ENCODE measurements at regions not wholly inside any gene's neighbourhood (a gene's known extent, or its start where the extent isn't known, plus 50 kb on each side); places are given as distances from the start of the nearest gene placed in this dataset.

GRCh38 chr4:10305816-10306215 lies 151.4 kb downstream of the ZNF518B start:
- POLR2A ChIA-PET, result no interaction called here
- H3K9ac ChIP-seq (ENCODE audit: control insufficient read depth, insufficient read depth, low read length), result no peak overlapping the region
- no peaks in the 10 kb centered on the region for H3K36me3 ChIP-seq (ENCODE audit: control insufficient read depth in 2 of 2, insufficient read depth in 2 of 2, low read length in 1 of 2)
- H3K27me3 ChIP-seq (replicated peaks in 1 of 2; ENCODE audit: control insufficient read depth in 2 of 2, insufficient read depth in 2 of 2, low read length in 1 of 2), result no peaks in the 10 kb centered on the region; a peak in 2 of 4 replicates
- no peaks in the 10 kb centered on the region for H3K4me1 ChIP-seq (ENCODE audit: control insufficient read depth, insufficient read depth, low read length)
- FAIRE-seq, result no peak
- no peak overlapping the region for H3K4me3 ChIP-seq
- BruUV-seq (replicated peaks), result no TSS peak
- H3K9me3 ChIP-seq (replicated peaks; ENCODE audit: control insufficient read depth, insufficient read depth, low read length), result no peaks in the 10 kb centered on the region
- CTCF ChIA-PET, result no interaction called here
- no peak overlapping the region for H3K4me2 ChIP-seq (ENCODE audit: control insufficient read depth, insufficient read depth)
- no peak for TF ChIP-seq NFYB (IDR thresholded peaks at IDR 0.05; ENCODE audit: insufficient read depth, low read depth, low read length)
- TF ChIP-seq USF1 (IDR thresholded peaks at IDR 0.05; ENCODE audit: borderline replicate concordance, extremely low read length, insufficient read depth, low read depth, low read length), result no peak
- TF ChIP-seq ESRRA (IDR thresholded peaks at IDR 0.05; ENCODE audit: low read length), result no peak
- TF ChIP-seq MLLT1 (IDR thresholded peaks at IDR 0.05), result no peak
- TF ChIP-seq NBN (IDR thresholded peaks at IDR 0.05), result no peak
- TF ChIP-seq SREBF2 (IDR thresholded peaks at IDR 0.05; ENCODE audit: low read length), result no peak
- no peak for TF ChIP-seq ZNF217 (IDR thresholded peaks at IDR 0.05)
- no peak for TF ChIP-seq PKNOX1 (IDR thresholded peaks at IDR 0.05)
- TF ChIP-seq LARP7 (IDR thresholded peaks at IDR 0.05), result no peak
- no peak for TF ChIP-seq ATF3 (IDR thresholded peaks at IDR 0.05; ENCODE audit: borderline replicate concordance, extremely low read depth, low read depth, low read length)
- no peak for TF ChIP-seq MEF2B (IDR thresholded peaks at IDR 0.05; ENCODE audit: partially characterized antibody, poor library complexity, severe bottlenecking)
- TF ChIP-seq STAT1 (conservative IDR thresholded peaks at IDR 0.05), result no peak
- no peak for TF ChIP-seq EZH2 (IDR thresholded peaks at IDR 0.05; ENCODE audit: borderline replicate concordance, control insufficient read depth, low read depth, low read length)
- no peak for TF ChIP-seq TBL1XR1 (IDR thresholded peaks at IDR 0.05; ENCODE audit: low read depth, low read length)
- no peak for TF ChIP-seq JUND (IDR thresholded peaks at IDR 0.05; ENCODE audit: low read depth, low read length)
- TF ChIP-seq E2F8 (IDR thresholded peaks at IDR 0.05; ENCODE audit: low read depth, partially characterized antibody), result no peak
- TF ChIP-seq NR2C1 (IDR thresholded peaks at IDR 0.05), result no peak
- SMC1A ChIA-PET (ENCODE audit: uncharacterized antibody, unreplicated experiment), result no interaction called here
- intact Hi-C loops (cut with micrococcal nuclease; ENCODE audit: unreplicated experiment), result no loop called here
- no peak overlapping the region for H3K27ac ChIP-seq (ENCODE audit: control insufficient read depth, insufficient read depth)
- H3K79me2 ChIP-seq (ENCODE audit: control insufficient read depth, insufficient read depth, low read length), result no peaks in the 10 kb centered on the region
- H4K20me1 ChIP-seq (ENCODE audit: control insufficient read depth, insufficient read depth), result no peaks in the 10 kb centered on the region
- no peak for DNase-seq (ENCODE audit: low read depth, low spot score)
- no peak for ATAC-seq
- RAD21 ChIA-PET (ENCODE audit: unreplicated experiment), result no interaction called here
- H2AFZ ChIP-seq (ENCODE audit: control insufficient read depth, low read depth, low read length), result no peak overlapping the region
- in situ Hi-C loops (cut with MboI), result no loop called here
